GM23338 (cell line): ENCODE measurements at regions not wholly inside any gene's neighbourhood (a gene's known extent, or its start where the extent isn't known, plus 50 kb on each side); places are given as distances from the start of the nearest gene placed in this dataset.

Source experiments
- ATAC-seq: fragments of 200-7000 bp; cut with Tn5 transposase; 3 replicates; pipeline ENCODE4 v1.9.1; 2020
- DNase-seq: peaks from one replicate; pipeline ENCODE4 v3.0.0-alpha.2; 2015; ENCODE audit warnings: low spot score
- H2AFZ ChIP-seq: fragments of 200-600 bp; sonication (generic); 2 replicates; pipeline ENCODE4 v1.8.0; 2016; ENCODE audit warnings: antibody characterized with exemption, mild to moderate bottlenecking, moderate library complexity
- H3F3A ChIP-seq: fragments of 200-600 bp; sonication (generic); replicated peaks from 2 replicates; pipeline ENCODE4 v1.8.0; 2017; ENCODE audit warnings: antibody characterized with exemption, mixed run types, low read depth
- H3K27ac ChIP-seq: fragments of 200-600 bp; sonication (generic); 2 replicates; pipeline ENCODE4 v1.6.1; 2016; ENCODE audit warnings: low read depth
- H3K27me3 ChIP-seq: fragments of 200-600 bp; sonication (generic); 2 replicates; pipeline ENCODE4 v1.8.0; 2016; ENCODE audit warnings: mild to moderate bottlenecking, mixed run types, moderate library complexity; ENCODE audit not compliant: insufficient read depth
- H3K36me3 ChIP-seq: fragments of 200-600 bp; sonication (generic); 2 replicates; pipeline ENCODE4 v1.8.0; 2016; ENCODE audit warnings: mild to moderate bottlenecking; ENCODE audit not compliant: insufficient read depth
- H3K4me1 ChIP-seq: fragments of 200-600 bp; sonication (generic); 2 replicates; pipeline ENCODE4 v1.8.0; 2016; ENCODE audit warnings: mild to moderate bottlenecking, moderate library complexity; ENCODE audit not compliant: insufficient read depth
- H3K4me2 ChIP-seq: fragments of 200-600 bp; sonication (generic); 2 replicates; pipeline ENCODE4 v1.7.1; 2017; ENCODE audit warnings: mixed run types
- H3K4me3 ChIP-seq: fragments of 200-600 bp; sonication (generic); 2 replicates; pipeline ENCODE4 v1.6.1; 2016; ENCODE audit warnings: mixed run types
- H3K79me2 ChIP-seq: fragments of 200-600 bp; sonication (generic); replicated peaks from 2 replicates; pipeline ENCODE4 v1.8.0; 2017; ENCODE audit warnings: mild to moderate bottlenecking; ENCODE audit not compliant: insufficient read depth
- H3K9me2 ChIP-seq: fragments of 200-600 bp; sonication (generic); 2 replicates; pipeline ENCODE4 v1.8.0; 2017; ENCODE audit not compliant: insufficient read depth
- H4K20me1 ChIP-seq: fragments of 200-600 bp; sonication (generic); replicated peaks from 2 replicates; pipeline ENCODE4 v1.8.0; 2017; ENCODE audit warnings: mild to moderate bottlenecking; ENCODE audit not compliant: insufficient read depth
- H3K27ac Mint-ChIP-seq: 2 replicates; pipeline ENCODE4 v1.8.0; 2020; ENCODE audit warnings: inconsistent platforms, mild to moderate bottlenecking, moderate library complexity, mixed read lengths
- H3K27me3 Mint-ChIP-seq: 3 replicates; pipeline ENCODE4 v1.8.0; 2022; ENCODE audit warnings: low read depth, mild to moderate bottlenecking, moderate library complexity, mixed read lengths, inconsistent platforms; ENCODE audit not compliant: insufficient read depth, poor library complexity
- H3K36me3 Mint-ChIP-seq: 3 replicates; pipeline ENCODE4 v1.8.0; 2021; ENCODE audit warnings: low read depth, mild to moderate bottlenecking, inconsistent platforms, moderate library complexity, mixed read lengths
- H3K4me1 Mint-ChIP-seq: 3 replicates; pipeline ENCODE4 v1.8.0; 2020; ENCODE audit warnings: mild to moderate bottlenecking, inconsistent platforms, mixed read lengths
- H3K4me3 Mint-ChIP-seq: 3 replicates; pipeline ENCODE4 v1.8.0; 2021; ENCODE audit warnings: moderate library complexity, mild to moderate bottlenecking, inconsistent platforms, mixed read lengths
- H3K9me3 Mint-ChIP-seq: 3 replicates; pipeline ENCODE4 v1.8.0; 2020; ENCODE audit warnings: moderate library complexity, mild to moderate bottlenecking, inconsistent platforms, mixed read lengths
- CREB1 ChIP-seq: fragments of 250-450 bp; sonication (Bioruptor Pico); IDR thresholded peaks from 2 replicates; pipeline ENCODE4 v1.5.0; 2020; ENCODE audit warnings: low read depth, mild to moderate bottlenecking, moderate library complexity
- ETS1 ChIP-seq: IDR thresholded peaks from 2 replicates; pipeline ENCODE4 v1.6.1; 2016; ENCODE audit warnings: antibody characterized with exemption
- EZH2phosphoT487 ChIP-seq: fragments of 200-600 bp; sonication (generic); IDR thresholded peaks from one replicate; pipeline ENCODE4 v1.8.1; 2018; ENCODE audit warnings: antibody characterized with exemption; ENCODE audit not compliant: unreplicated experiment
- JUNB ChIP-seq: IDR thresholded peaks from one replicate; pipeline ENCODE4 v1.6.1; 2016; ENCODE audit warnings: antibody characterized with exemption; ENCODE audit not compliant: unreplicated experiment
- NANOG ChIP-seq: IDR thresholded peaks from 2 replicates; pipeline ENCODE4 v1.6.1; 2016; ENCODE audit warnings: antibody characterized with exemption, borderline replicate concordance
- POLR2AphosphoS5 ChIP-seq: IDR thresholded peaks from 2 replicates; pipeline ENCODE4 v1.6.1; 2016; ENCODE audit warnings: antibody characterized with exemption, low read depth
- REST ChIP-seq: IDR thresholded peaks from one replicate; pipeline ENCODE4 v1.6.1; 2018; ENCODE audit warnings: antibody characterized with exemption; ENCODE audit not compliant: unreplicated experiment
- STAT1 ChIP-seq: IDR thresholded peaks from one replicate; pipeline ENCODE4 v1.6.1; 2016; ENCODE audit warnings: antibody characterized with exemption; ENCODE audit not compliant: unreplicated experiment
- ZNF114 ChIP-seq: fragments of 250-450 bp; sonication (Bioruptor Pico); IDR thresholded peaks from 2 replicates; pipeline ENCODE4 v1.5.0; 2020; ENCODE audit warnings: mild to moderate bottlenecking, moderate library complexity
- ZNF331 ChIP-seq: fragments of 250-450 bp; sonication (Bioruptor Pico); IDR thresholded peaks from 2 replicates; pipeline ENCODE4 v1.5.0; 2020; ENCODE audit warnings: low read depth, mild to moderate bottlenecking, moderate library complexity
- ZNF462 ChIP-seq: fragments of 250-450 bp; sonication (Bioruptor Pico); IDR thresholded peaks from 2 replicates; pipeline ENCODE4 v1.5.0; 2020; ENCODE audit warnings: mild to moderate bottlenecking, moderate library complexity

GRCh38 chr2:128405467-128405900 lies 86.8 kb upstream of the HS6ST1 start:
- DNase-seq, result no peak
- H3K27ac ChIP-seq, result no peak overlapping the region
- no peak overlapping the region for H3K4me3 ChIP-seq
- H3F3A ChIP-seq, result no peaks in the 10 kb centered on the region
- no peak overlapping the region for H3K4me3 Mint-ChIP-seq
- H3K36me3 Mint-ChIP-seq, result no peaks in the 10 kb centered on the region
- no peaks in the 10 kb centered on the region for H4K20me1 ChIP-seq
- H3K4me1 Mint-ChIP-seq, result peaks cover 27% of the 10 kb centered on the region
- TF ChIP-seq EZH2phosphoT487, result no peak
- TF ChIP-seq ZNF462 (CRISPR knock-in tag), result no peak
- no peak for TF ChIP-seq ETS1
- no peak for TF ChIP-seq JUNB
- TF ChIP-seq REST, result no peak
- no peak for TF ChIP-seq NANOG
- TF ChIP-seq ZNF114, result no peak
- no peak for TF ChIP-seq STAT1
- no peak for TF ChIP-seq POLR2AphosphoS5
- no peak for TF ChIP-seq ZNF331 (CRISPR knock-in tag)
- no peak for TF ChIP-seq CREB1 (CRISPR knock-in tag)
- no peaks in the 10 kb centered on the region for H3K27me3 ChIP-seq
- H3K9me3 Mint-ChIP-seq, result peaks cover 2% of the 10 kb centered on the region; the same call in 1 of the 3 replicates
- H3K4me1 ChIP-seq, result peaks cover 19% of the 10 kb centered on the region
- H3K79me2 ChIP-seq, result no peaks in the 10 kb centered on the region
- no peak overlapping the region for H2AFZ ChIP-seq
- no peaks in the 10 kb centered on the region; the same call in 1 of the 2 replicates for H3K9me2 ChIP-seq
- H3K36me3 ChIP-seq, result no peaks in the 10 kb centered on the region
- H3K4me2 ChIP-seq, result no peak overlapping the region
- ATAC-seq, result no peak
- H3K27me3 Mint-ChIP-seq, result peaks cover 26% of the 10 kb centered on the region
- no peak overlapping the region for H3K27ac Mint-ChIP-seq
